ENCODE measurements at regions not wholly inside any gene's neighbourhood (a gene's known extent, or its start where the extent isn't known, plus 50 kb on each side); places are given as distances from the start of the nearest gene placed in this dataset.

GRCh38 chr7:7060828-7061599 lies 121.3 kb upstream of the C1GALT1 start:
- no peak for DNase-seq

GRCh38 chr7:7077945-7078344 lies 104.4 kb upstream of the C1GALT1 start:
- DNase-seq, result no peak

DNA sequence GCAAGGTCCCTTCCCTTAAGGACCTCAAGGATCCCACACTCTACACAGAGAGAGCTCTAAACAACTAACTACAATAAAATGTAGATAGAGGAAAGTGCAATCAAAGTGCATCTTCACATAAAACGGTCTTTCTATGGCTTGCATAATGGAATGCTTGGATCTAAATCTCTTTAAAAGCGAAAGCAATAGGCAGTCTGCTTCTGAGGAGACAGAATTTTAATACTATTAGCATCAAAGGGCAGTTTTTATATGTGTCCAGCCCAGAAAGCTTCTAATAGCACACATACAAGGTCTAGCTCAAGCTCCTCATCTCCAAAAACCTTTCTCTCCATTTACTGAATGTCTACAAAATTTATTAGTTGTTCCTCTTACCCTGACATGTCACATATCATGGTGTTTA lies 101.5 kb upstream of the C1GALT1 start:
- DNase-seq, result no peak

GRCh38 chr7:7090460-7090859 lies 91.9 kb upstream of the C1GALT1 start:
- no peak for DNase-seq

GRCh38 chr7:7098280-7098818 lies 84.0 kb upstream of the C1GALT1 start:
- no peak for DNase-seq

- DNase-seq, result peak; percentile 12
These were observed 82.7 kb upstream of the C1GALT1 start for GRCh38 chr7:7099584-7100014.

DNA sequence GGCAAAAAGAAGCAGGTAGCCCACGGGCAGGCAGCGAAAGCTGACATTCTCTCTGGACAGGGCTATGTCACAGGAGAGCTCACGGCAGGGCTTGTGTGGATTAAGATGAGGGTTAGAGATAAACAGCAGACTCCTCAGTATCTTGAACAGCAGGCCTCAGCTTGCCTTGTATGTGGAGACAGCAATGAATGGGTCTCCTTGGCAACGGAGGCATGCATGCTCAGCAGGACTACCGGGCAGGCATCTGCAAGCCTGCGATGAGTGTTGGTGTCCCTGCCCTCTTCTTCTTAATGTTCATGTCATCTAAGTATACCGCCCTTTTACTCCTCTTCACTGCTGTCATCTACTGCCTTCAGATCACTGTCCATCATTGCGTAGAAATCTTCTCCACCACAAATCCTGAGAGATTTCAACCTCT lies 81.9 kb upstream of the C1GALT1 start:
- DNase-seq, result no peak

DNA sequence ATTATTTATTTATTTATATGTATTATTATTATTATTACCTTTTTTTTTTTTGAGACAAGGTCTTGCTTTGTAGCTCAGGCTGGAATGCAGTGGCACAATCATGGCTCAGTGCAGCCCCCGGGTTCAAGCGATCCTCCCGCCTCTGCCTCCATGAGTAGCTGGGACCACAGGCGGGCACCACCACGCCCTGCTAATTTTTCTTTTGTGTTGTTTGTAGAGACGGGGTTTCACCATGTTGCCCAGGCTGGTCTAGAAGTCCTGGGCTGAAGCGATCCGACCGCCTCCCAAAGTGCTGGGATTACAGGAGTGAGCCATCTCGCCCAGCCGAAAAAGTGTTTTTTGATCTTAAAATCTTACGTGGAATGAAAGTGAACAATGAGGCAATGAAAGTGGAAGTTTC lies 79.4 kb upstream of the C1GALT1 start:
- no peak for DNase-seq

DNA sequence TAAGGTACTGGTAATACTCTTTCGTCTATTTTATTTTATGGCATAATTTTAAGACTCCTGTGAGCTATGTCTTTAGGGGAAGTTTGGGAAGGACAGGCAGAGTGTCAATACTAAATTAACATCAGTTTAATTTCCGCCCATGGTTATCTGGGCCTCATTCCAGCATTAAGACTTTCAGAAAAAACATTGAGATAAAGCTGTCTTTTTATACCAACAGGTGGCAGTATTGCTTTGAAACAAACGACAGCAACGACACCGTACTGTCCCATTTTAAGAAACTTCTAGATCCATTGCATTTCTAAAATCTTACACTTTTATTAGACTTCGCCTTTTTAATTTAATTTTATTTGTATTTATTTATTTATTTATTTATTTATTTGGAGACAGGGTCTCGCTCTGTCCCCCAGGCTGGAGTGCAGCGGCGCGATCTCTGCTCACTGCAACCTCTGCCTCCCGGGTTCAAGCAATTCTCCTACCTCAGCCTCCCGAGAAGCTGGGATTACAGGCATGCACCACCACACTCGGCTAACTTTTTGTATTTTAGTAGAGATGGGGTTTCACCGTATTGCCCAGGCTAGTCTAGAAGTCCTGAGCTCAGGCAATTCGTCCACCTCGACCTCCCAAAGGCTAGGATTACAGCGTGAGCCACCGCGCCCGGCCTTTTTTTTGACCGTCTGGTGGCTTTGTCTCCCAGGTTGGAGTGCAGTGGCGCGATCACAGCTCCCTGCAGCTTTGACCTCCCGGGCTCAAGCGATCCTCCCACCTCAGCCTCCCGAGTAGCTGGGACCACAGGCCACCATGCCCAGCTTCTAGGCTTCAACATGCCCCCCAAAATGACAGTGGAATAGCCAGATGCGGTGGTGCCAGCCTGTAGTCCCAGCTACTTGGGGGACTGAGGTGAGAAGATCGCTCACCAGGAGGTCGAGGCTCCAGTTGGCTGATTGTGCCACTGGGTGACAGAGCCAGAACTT lies 78.7 kb upstream of the C1GALT1 start:
- no peak for DNase-seq

DNA sequence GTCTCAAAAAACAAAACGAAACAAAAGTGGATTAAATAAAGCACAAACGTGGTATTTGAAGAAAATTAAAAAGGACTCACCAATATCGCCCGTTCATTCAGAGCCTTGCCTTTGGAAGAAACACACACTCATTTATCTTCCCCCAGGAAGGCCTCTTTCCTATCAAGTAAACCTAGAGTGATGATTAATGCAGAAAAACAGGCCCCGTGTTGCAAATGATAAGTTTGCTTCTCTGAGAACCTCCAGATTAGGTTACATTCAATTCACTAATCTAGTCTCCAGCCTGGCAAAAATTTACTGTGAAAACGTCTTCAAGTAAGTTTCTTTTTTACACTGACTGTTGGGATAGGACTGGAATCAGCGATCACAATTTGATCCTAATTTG lies 78.0 kb upstream of the C1GALT1 start:
- DNase-seq, result no peak

DNA sequence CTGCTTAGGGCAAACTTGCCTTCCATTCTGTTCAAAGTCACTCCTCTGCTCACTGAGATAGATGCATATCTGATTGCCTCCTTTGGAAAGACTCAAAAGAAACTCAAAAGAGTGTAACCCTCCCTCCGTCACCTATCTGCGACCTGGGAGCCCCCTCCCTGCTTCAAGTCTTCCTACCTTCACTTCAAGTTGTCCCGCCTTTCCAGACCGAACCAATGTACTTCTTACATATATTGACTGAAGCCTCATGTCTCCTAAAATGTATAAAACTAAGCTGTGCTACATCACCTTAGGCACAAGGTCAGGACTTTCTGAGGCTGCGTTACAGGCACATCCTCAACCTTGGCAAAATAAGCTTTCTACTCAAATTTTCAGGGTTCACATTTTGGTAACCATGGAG lies 77.4 kb upstream of the C1GALT1 start:
- no peak for DNase-seq

DNA sequence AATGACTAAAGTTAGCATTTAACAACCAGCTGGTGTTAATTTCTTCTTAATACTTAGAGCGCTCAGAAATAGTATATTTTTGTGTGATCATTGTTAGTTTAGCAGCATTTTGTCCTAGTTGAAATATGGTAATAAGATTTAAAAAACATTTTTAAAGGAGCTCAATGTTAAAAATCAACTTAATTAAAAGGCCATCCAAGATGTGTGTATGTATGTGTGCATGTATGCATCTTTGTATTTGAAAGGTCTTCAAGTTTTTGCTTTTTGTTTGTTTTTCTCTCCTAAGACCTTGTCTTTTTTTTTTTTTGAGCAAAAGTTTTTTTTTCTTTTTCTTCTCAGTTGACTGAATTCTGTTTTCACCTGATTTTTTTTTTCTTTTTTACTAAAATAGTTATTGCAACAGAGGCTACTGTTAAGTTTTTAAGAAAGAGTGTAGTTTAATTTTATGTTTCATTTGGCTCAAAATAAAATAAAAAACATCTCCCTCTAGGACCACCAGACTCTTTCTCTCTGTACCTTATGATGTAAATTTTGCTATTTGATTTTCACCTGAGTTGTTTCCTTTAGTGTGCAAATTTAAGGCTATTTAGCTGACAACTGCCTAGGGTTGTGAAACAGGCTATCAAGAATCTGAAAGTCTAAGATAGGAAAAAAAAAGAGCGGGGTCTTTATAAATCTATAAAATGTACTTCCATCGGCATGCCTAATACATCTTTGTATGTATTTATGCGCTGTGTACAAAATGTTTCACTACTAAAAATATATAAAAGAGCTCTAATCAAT lies 76.4 kb upstream of the C1GALT1 start:
- DNase-seq, result no peak

- no peak for DNase-seq
These were observed 73.4 kb upstream of the C1GALT1 start for GRCh38 chr7:7108931-7109330.

DNA sequence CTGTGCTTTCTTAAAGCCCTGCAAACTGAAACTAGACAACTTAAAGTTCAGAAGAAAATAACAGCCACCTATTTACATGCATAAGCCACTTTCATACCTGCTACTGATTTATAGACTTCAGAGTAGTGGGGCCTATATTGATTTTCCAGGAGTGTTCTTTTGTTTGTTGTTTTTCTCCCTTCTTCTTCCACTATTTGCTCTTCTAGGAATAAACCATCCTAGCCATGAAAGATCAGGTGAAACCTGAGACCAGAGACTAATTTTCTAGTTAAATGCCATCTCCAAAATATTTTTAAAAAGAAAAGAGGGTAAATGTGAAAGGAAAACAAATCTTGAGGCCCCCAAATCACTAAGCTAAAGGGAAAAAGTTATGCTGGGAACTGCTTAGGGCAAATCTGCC lies 72.4 kb upstream of the C1GALT1 start:
- no peak for DNase-seq

- DNase-seq, result no peak
These were observed 71.6 kb upstream of the C1GALT1 start for GRCh38 chr7:7110706-7111105.

DNA sequence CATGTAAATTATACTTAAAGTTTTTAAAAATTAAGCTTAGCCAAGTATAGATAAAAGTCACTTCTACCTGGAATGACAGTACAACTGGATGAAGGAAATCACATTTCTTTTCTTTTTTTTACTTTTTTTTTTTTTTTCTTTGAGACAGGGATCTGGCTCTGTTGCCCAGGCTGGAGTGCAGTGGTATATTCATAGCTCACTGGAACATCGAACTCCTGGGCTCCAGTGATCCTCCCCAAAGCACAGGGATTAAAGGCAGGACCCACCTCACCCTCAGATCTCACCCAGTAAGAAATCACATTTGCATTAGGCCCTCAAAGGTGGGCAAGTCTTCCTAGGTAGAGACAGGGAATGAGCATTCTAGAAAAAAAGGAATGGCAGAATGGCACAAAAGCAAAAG lies 69.5 kb upstream of the C1GALT1 start:
- DNase-seq, result no peak

GRCh38 chr7:7114575-7115291 lies 67.6 kb upstream of the C1GALT1 start:
- DNase-seq, result no peak

- no peak for DNase-seq
These were observed 64.3 kb upstream of the C1GALT1 start for GRCh38 chr7:7117935-7118586.

GRCh38 chr7:7118822-7119221 lies 63.5 kb upstream of the C1GALT1 start:
- no peak for DNase-seq

- no peak for DNase-seq
These were observed 62.6 kb upstream of the C1GALT1 start for GRCh38 chr7:7119729-7120128.

DNA sequence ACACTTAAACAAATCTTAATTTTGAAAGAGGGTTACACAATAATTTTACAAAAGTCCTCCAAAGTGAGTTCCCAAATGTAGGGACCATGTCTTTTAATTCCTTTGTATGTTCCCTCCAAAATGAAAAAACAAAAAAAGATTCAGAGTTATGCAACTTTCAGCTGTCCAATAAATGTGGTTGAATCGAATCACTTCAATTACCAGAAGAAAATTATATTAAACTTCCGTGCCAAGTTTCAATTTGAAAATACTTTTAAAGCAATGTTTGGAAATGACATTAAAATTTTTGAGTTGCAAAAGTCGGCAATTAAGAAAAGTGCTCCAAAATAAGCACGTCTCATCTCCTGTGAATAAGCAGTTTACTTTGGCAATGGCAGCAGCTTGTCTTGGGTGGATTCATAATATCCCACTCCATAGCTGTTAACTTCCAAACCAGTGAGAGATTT lies 60.3 kb upstream of the C1GALT1 start:
- no peak for DNase-seq
